Kasumi-1 (cell line): ENCODE measurements at regions not wholly inside any gene's neighbourhood (a gene's known extent, or its start where the extent isn't known, plus 50 kb on each side); places are given as distances from the start of the nearest gene placed in this dataset.
A peak's percentile ranks its signal among the peaks of the same experiment; 100 is the strongest.
"Not testable (repeated sequence)": the region's sequence is repeated elsewhere in the genome, so short reads cannot be mapped to it uniquely, and the experiment has no call there.

Experiments
- DNase-seq, 2 experiments: peaks; one replicate each; lab custom pipeline; 2025; lab: John Stamatoyannopoulos, UW

- DNase-seq, result no peak
These were observed 479.5 kb downstream of the NKX6-1 start for GRCh38 chr4:84019626-84020025.

GRCh38 chr4:84003046-84003445 is 467.1 kb downstream of the GPAT3 start:
- DNase-seq, result no peak

- no peak for DNase-seq
These were observed 466.1 kb downstream of the GPAT3 start for GRCh38 chr4:84001876-84002569.

GRCh38 chr4:83996254-83996653 is 460.3 kb downstream of the GPAT3 start:
- no peak for DNase-seq

GRCh38 chr4:83993774-83994173 is 457.9 kb downstream of the GPAT3 start:
- no peak for DNase-seq

GRCh38 chr4:83989835-83990234 is 453.9 kb downstream of the GPAT3 start:
- DNase-seq, result peak; percentile 3 to 8

GRCh38 chr4:83981156-83981555 is 445.2 kb downstream of the GPAT3 start:
- no peak for DNase-seq

- no peak for DNase-seq
These were observed 443.9 kb downstream of the GPAT3 start for GRCh38 chr4:83979773-83980172.

GRCh38 chr4:83974111-83974780 is 438.3 kb downstream of the GPAT3 start:
- no peak for DNase-seq

GRCh38 chr4:83964996-83965541 is 429.2 kb downstream of the GPAT3 start:
- no peak for DNase-seq

GRCh38 chr4:83962492-83962891 is 426.6 kb downstream of the GPAT3 start:
- no peak for DNase-seq

- no peak for DNase-seq
These were observed 425.7 kb downstream of the GPAT3 start for GRCh38 chr4:83961575-83961974.

GRCh38 chr4:83959160-83959559 is 423.3 kb downstream of the GPAT3 start:
- no peak for DNase-seq

- no peak for DNase-seq
These were observed 411.9 kb downstream of the GPAT3 start for GRCh38 chr4:83947830-83948193.

- DNase-seq, result no peak
These were observed 411.4 kb downstream of the GPAT3 start for GRCh38 chr4:83947125-83947829.

- DNase-seq, result not testable (repeated sequence)
These were observed 407.8 kb downstream of the GPAT3 start for GRCh38 chr4:83943691-83944090.

GRCh38 chr4:83932750-83933391 is 397.0 kb downstream of the GPAT3 start:
- no peak for DNase-seq

- DNase-seq, result no peak
These were observed 395.9 kb downstream of the GPAT3 start for GRCh38 chr4:83931659-83932438.

GRCh38 chr4:83929550-83929949 is 393.6 kb downstream of the GPAT3 start:
- no peak for DNase-seq

- no peak for DNase-seq
These were observed 391.0 kb downstream of the GPAT3 start for GRCh38 chr4:83926950-83927349.

- no peak for DNase-seq
These were observed 387.4 kb downstream of the GPAT3 start for GRCh38 chr4:83923341-83923740.

GRCh38 chr4:83922402-83922801 is 386.5 kb downstream of the GPAT3 start:
- no peak for DNase-seq
